Rectal smooth muscle tissue (tissue), 1 donor: ENCODE measurements at regions not wholly inside any gene's neighbourhood (a gene's known extent, or its start where the extent isn't known, plus 50 kb on each side); places are given as distances from the start of the nearest gene placed in this dataset.

Experiments
- H3K27ac ChIP-seq: one replicate; pipeline ENCODE4 v1.7.0; 2013; ENCODE audit warnings: low read depth, low read length, inconsistent platforms
- H3K27me3 ChIP-seq: one replicate; pipeline ENCODE4 v1.7.0; 2013; ENCODE audit warnings: low read length; ENCODE audit not compliant: control insufficient read depth, insufficient read depth
- H3K36me3 ChIP-seq: one replicate; pipeline ENCODE4 v1.7.0; 2013; ENCODE audit warnings: low read length; ENCODE audit not compliant: control insufficient read depth, insufficient read depth
- H3K4me1 ChIP-seq: one replicate; pipeline ENCODE4 v1.7.0; 2013; ENCODE audit warnings: low read length; ENCODE audit not compliant: control insufficient read depth, insufficient read depth
- H3K4me3 ChIP-seq: one replicate; pipeline ENCODE4 v1.7.0; 2013; ENCODE audit warnings: low read length
- H3K9ac ChIP-seq: one replicate; pipeline ENCODE4 v1.7.0; 2013; ENCODE audit warnings: low read length

DNA sequence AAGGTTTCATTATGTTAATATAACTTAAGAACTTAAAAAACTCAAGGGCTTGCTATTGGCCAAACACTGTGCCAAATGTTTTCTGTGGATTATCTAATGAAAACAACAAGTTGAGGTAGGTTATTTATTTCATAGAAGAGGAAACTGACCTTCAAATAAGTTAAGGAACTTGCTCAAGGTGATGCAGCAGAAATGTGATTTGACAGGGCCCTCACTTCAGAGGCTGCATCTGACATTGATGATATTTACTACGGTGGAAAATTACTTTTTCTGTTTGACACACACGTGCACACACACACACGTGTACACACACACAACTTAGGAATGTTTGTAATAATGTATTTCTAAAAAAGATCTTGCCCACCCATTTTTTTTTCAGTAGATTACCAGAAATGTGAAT lies 137.2 kb upstream of the CXCR4 start:
- H3K27ac ChIP-seq = no peak overlapping the region
- H3K36me3 ChIP-seq = no peaks in the 10 kb centered on the region
- H3K4me1 ChIP-seq = no peaks in the 10 kb centered on the region
- no peaks in the 10 kb centered on the region for H3K27me3 ChIP-seq
- no peak overlapping the region for H3K4me3 ChIP-seq
- H3K9ac ChIP-seq = no peak overlapping the region

- no peak overlapping the region for H3K9ac ChIP-seq
- H3K4me3 ChIP-seq = no peak overlapping the region
- H3K27me3 ChIP-seq = no peaks in the 10 kb centered on the region
- H3K27ac ChIP-seq = no peak overlapping the region
- no peaks in the 10 kb centered on the region for H3K36me3 ChIP-seq
- no peaks in the 10 kb centered on the region for H3K4me1 ChIP-seq
Measured at GRCh38 chr2:136254681-136255080, 136.7 kb upstream of the CXCR4 start.

DNA sequence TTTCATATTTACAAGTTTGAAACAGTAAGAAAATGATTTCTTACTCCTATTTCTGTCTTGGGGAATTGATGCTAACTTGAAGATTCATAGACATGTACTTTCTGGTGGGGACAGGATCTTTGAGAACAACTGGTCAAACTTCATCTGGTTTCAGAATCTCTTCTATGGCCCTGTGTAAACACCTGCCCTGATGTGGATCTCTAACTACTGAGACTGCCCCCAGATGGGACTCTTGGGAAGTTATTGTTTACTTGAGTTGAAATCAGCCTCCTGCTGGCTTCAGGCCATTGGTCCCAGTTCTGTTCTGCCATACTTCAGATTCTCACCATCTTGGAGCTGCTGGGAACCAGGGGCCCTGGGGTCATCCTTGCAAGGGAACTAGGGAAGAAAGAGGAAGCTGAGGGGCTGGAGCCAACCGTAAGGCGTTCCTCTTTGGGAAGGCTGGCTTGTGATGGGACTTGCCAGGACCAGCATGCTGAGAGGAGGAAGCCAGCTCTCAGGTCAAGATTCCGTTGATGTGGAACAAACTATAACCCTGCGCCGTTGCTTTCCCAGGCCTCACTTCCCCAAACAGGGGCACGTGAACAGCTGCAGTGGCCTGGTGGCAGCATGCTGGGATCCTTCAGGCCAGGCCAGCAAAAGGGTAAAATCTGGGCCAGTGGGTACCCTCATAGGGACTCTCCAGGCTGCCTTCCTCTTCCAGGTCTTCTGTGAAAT lies 135.5 kb upstream of the CXCR4 start:
- Histone ChIP-seq H3K9ac (no peak overlapping the region), H3K4me1 (no peaks in the 10 kb centered on the region), H3K4me3 (no peak overlapping the region), H3K27me3 (no peaks in the 10 kb centered on the region), H3K27ac (no peak overlapping the region), H3K36me3 (no peaks in the 10 kb centered on the region)

- H3K27ac ChIP-seq = no peak overlapping the region
- H3K27me3 ChIP-seq = no peaks in the 10 kb centered on the region
- no peaks in the 10 kb centered on the region for H3K36me3 ChIP-seq
- H3K9ac ChIP-seq = no peak overlapping the region
- H3K4me3 ChIP-seq = no peak overlapping the region
- H3K4me1 ChIP-seq = no peaks in the 10 kb centered on the region
Measured at GRCh38 chr2:136251885-136252585, 134.1 kb upstream of the CXCR4 start.

DNA sequence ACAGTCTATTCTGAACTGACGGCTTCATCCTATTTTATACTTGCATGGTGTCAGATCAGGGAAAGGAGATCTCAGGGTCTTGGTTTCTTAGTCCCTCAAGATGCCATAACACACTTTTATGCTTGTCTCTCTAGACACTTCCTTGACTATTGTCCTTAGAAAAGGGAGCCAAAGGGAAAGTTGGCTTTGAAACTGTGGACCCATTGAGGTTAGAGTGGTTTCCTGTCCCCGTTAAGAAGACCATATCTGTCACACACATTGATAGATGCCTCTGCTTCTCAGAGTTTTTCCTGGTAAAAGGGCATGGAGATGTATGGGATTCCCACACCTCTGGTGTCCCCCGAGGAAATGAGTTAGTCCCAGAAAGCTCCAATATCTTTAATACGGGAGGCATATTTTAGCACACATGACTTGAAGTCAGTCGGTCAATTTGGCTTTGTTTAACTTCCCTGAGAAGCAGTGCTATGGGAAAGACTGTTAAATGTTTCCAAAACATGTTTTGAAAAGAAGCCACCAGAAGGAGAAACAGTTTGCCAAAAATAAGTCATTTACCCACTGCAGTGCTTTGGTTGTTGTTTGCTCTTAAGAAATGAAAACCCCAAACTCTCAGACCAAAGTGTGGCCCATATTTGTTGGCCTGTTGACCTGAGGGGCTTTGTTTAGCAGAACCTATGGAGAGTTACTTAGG lies 133.4 kb upstream of the CXCR4 start:
- no peaks in the 10 kb centered on the region for H3K27me3 ChIP-seq
- H3K36me3 ChIP-seq = no peaks in the 10 kb centered on the region
- no peaks in the 10 kb centered on the region for H3K4me1 ChIP-seq
- no peak overlapping the region for H3K9ac ChIP-seq
- H3K4me3 ChIP-seq = no peak overlapping the region
- no peak overlapping the region for H3K27ac ChIP-seq

DNA sequence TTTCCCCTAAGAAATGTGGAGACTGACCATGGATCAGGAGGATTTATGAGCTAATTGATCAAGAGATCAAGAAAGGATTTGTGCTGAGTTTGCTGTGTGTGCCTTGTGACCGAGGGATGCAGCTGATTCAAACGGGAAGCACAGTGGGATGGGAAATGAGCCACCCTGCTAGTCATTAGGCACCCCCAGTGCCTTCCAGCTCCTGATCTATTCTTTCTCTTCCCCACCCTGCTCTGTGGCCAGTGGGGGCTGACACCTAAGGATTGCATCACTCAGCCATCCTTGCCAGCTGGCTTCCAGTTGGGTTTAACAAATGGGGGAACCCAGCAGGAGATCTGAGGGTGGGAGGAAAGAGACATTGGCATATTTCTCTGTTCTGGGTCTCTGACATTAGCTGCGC lies 132.2 kb upstream of the CXCR4 start:
- H3K4me1 ChIP-seq = no peaks in the 10 kb centered on the region
- H3K27me3 ChIP-seq = no peaks in the 10 kb centered on the region
- H3K36me3 ChIP-seq = no peaks in the 10 kb centered on the region
- no peak overlapping the region for H3K27ac ChIP-seq
- no peak overlapping the region for H3K9ac ChIP-seq
- no peak overlapping the region for H3K4me3 ChIP-seq

DNA sequence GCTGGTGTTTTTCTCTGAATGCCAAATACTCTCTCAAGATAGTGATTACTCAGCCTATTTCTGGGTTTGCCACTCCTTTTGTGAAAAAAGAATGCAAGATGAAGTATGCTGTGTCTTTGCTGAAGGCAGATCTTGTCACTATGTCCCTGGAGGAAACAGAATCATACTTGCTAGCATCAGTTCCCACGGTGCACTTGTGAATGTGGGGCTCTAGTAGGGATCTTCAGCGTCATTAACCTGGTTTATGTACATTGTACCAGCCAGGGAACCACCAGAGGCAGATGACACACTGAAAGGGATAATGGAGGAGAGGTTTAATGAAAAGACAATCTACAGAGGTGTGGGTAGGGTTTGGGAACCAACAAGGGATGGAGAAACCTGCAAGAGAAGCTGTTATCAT lies 131.0 kb upstream of the CXCR4 start:
- no peak overlapping the region for H3K27ac ChIP-seq
- H3K9ac ChIP-seq = no peak overlapping the region
- no peaks in the 10 kb centered on the region for H3K4me1 ChIP-seq
- H3K27me3 ChIP-seq = no peaks in the 10 kb centered on the region
- no peak overlapping the region for H3K4me3 ChIP-seq
- no peaks in the 10 kb centered on the region for H3K36me3 ChIP-seq

DNA sequence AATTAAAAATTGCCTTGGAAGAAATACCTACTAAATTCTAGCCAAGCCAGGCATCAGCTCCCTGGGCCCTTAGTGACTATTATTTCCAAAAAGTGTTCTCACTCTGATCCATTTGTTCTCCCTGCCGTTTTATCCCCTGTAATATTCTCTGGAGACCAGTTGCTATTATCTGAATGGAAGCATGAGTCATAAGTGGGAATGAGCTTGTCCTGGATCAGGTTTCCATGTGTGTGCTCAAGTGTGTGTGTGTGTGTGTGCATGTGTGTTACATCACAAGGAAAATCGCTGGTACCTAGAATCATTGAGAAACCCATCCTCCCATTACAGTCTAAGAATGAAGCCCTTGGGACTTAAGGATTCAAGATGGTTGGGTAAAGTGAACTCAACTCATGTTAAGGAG lies 130.3 kb upstream of the CXCR4 start:
- Histone ChIP-seq H3K27me3 (no peaks in the 10 kb centered on the region), H3K36me3 (no peaks in the 10 kb centered on the region), H3K27ac (no peak overlapping the region), H3K9ac (no peak overlapping the region), H3K4me3 (no peak overlapping the region), H3K4me1 (no peaks in the 10 kb centered on the region)

- H3K4me3 ChIP-seq = no peak overlapping the region
- no peaks in the 10 kb centered on the region for H3K4me1 ChIP-seq
- no peak overlapping the region for H3K9ac ChIP-seq
- no peaks in the 10 kb centered on the region for H3K36me3 ChIP-seq
- no peaks in the 10 kb centered on the region for H3K27me3 ChIP-seq
- no peak overlapping the region for H3K27ac ChIP-seq
Measured at GRCh38 chr2:136247204-136247950, 129.4 kb upstream of the CXCR4 start.

DNA sequence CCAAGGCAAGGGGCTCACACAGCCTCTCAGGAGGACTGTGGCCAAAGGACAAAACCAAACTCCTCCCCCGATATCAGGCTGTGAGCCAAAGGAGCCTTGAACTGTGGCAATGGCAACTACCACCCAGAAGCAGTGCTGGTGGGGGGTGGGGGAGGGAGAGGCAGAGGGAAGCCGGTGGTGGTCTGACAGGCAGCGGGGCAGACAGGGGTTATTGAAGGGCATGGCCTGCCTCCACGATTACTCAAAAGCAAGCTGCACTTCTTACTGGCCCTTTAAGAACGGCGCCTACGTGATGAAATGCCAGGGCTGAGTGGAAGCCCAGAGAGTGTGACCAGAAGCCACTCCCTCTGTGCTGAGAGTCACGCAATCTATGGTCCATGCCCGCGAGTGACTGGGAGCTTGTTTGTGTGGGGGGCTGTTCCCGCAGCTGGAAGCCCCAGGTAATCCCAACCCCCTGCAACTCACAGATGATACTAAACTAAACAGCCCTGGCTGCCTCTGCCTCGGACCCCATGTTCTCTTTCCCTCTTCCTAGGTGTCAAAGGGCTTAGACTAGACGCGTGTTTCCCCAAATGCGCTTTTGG lies 128.2 kb upstream of the CXCR4 start:
- H3K9ac ChIP-seq = no peak overlapping the region
- H3K27me3 ChIP-seq = no peaks in the 10 kb centered on the region
- no peaks in the 10 kb centered on the region for H3K4me1 ChIP-seq
- H3K4me3 ChIP-seq = no peak overlapping the region
- no peaks in the 10 kb centered on the region for H3K36me3 ChIP-seq
- H3K27ac ChIP-seq = no peak overlapping the region

GRCh38 chr2:136245211-136245610 lies 127.3 kb upstream of the CXCR4 start:
- Histone ChIP-seq H3K27ac (no peak overlapping the region), H3K27me3 (no peaks in the 10 kb centered on the region), H3K4me3 (no peak overlapping the region), H3K36me3 (no peaks in the 10 kb centered on the region), H3K4me1 (no peaks in the 10 kb centered on the region), H3K9ac (no peak overlapping the region)

- H3K9ac ChIP-seq = no peak overlapping the region
- H3K27me3 ChIP-seq = no peaks in the 10 kb centered on the region
- no peak overlapping the region for H3K4me3 ChIP-seq
- H3K36me3 ChIP-seq = no peaks in the 10 kb centered on the region
- H3K27ac ChIP-seq = no peak overlapping the region
- H3K4me1 ChIP-seq = no peaks in the 10 kb centered on the region
Measured at GRCh38 chr2:136244536-136244885, 126.6 kb upstream of the CXCR4 start.
